H1 (cell line): ENCODE measurements at regions not wholly inside any gene's neighbourhood (a gene's known extent, or its start where the extent isn't known, plus 50 kb on each side); places are given as distances from the start of the nearest gene placed in this dataset.

Source experiments
- CTCF ChIA-PET: fragments of 300-600 bp; sonication (Branson Sonifier 250); formaldehyde crosslinking; loops from one replicate; lab custom pipeline; 2021; ENCODE audit not compliant: partially characterized antibody; lab: Charles Lee
- POLR2A ChIA-PET: fragments of 300-600 bp; sonication (Branson Sonifier 250); formaldehyde crosslinking; loops from one replicate; lab custom pipeline; 2021; ENCODE audit warnings: inconsistent platforms; ENCODE audit not compliant: partially characterized antibody; lab: Charles Lee
- DNase-seq, 2 experiments: peaks; one replicate each; pipeline versions ENCODE4 v3.0.0 to v3.0.0-alpha.2; 2010 to 2022; ENCODE audit warnings: low spot score in 2 of 2, low read depth in 1 of 2, mixed read lengths in 1 of 2
- FAIRE-seq: peaks from 2 replicates; lab custom pipeline; 2011; peaks lifted over from hg19 to GRCh38; lab: Jason Lieb, UNC
- H2AFZ ChIP-seq: 2 replicates; pipeline ENCODE4 v1.8.1; 2012; ENCODE audit warnings: low read length, inconsistent platforms
- H2AK5ac ChIP-seq: 2 replicates; pipeline ENCODE4 v1.6.1; 2013; ENCODE audit warnings: low read depth, low read length
- H2BK120ac ChIP-seq: replicated peaks from 2 replicates; pipeline ENCODE3; 2013; ENCODE audit warnings: low read depth, low read length, inconsistent platforms
- H2BK12ac ChIP-seq: 2 replicates; pipeline ENCODE4 v1.6.1; 2013; ENCODE audit warnings: low read depth, low read length
- H2BK15ac ChIP-seq: 2 replicates; pipeline ENCODE4 v1.6.1; 2013; ENCODE audit warnings: low read length
- H2BK20ac ChIP-seq: 2 replicates; pipeline ENCODE4 v1.6.1; 2013; ENCODE audit warnings: low read length
- H2BK5ac ChIP-seq: 2 replicates; pipeline ENCODE4 v1.6.1; 2013; ENCODE audit warnings: low read depth, low read length
- H3K14ac ChIP-seq: 2 replicates; pipeline ENCODE4 v1.6.1; 2013; ENCODE audit warnings: inconsistent platforms; ENCODE audit not compliant: insufficient read length
- H3K18ac ChIP-seq: 2 replicates; pipeline ENCODE4 v1.6.1; 2013; ENCODE audit warnings: low read length; ENCODE audit errors: extremely low read depth
- H3K23ac ChIP-seq: 2 replicates; pipeline ENCODE4 v1.6.1; 2013; ENCODE audit warnings: inconsistent platforms; ENCODE audit not compliant: insufficient read length
- H3K23me2 ChIP-seq: 2 replicates; pipeline ENCODE4 v1.6.1; 2013; ENCODE audit warnings: low read depth, low read length
- H3K27ac ChIP-seq: 2 replicates; pipeline ENCODE4 v1.6.1; 2011; ENCODE audit warnings: low read depth, low read length, inconsistent platforms
- H3K27me3 ChIP-seq, 4 experiments: replicated peaks in 1 of 4; 1 replicate in 1 of 4; 2 replicates in 3 of 4; pipeline versions ENCODE4 v1.6.1 to v1.8.1; 2011 to 2013; ENCODE audit warnings: low read length in 3 of 4, mild to moderate bottlenecking in 3 of 4, inconsistent platforms in 2 of 4, mixed read lengths in 2 of 4, moderate library complexity in 1 of 4; ENCODE audit not compliant: control insufficient read depth in 3 of 4, insufficient read depth in 3 of 4; ENCODE audit errors: extremely low read depth in 1 of 4
- H3K36me3 ChIP-seq, 4 experiments: 2 replicates each; pipeline versions ENCODE4 v1.6.1 to v1.8.1; 2011 to 2013; ENCODE audit warnings: mild to moderate bottlenecking in 4 of 4, low read length in 3 of 4, moderate library complexity in 2 of 4, control low read depth in 1 of 4, inconsistent platforms in 1 of 4; ENCODE audit not compliant: insufficient read depth in 4 of 4, control insufficient read depth in 2 of 4
- H3K4ac ChIP-seq: replicated peaks from 2 replicates; pipeline ENCODE3; 2013; ENCODE audit warnings: low read length, low read depth, mixed read lengths, inconsistent platforms; ENCODE audit not compliant: insufficient read length
- H3K4me1 ChIP-seq, 4 experiments: replicated peaks in 1 of 4; 1 replicate in 1 of 4; 2 replicates in 3 of 4; pipeline versions ENCODE4 v1.6.1 to v1.8.1; 2011 to 2013; ENCODE audit warnings: low read length in 3 of 4, inconsistent platforms in 2 of 4, mixed read lengths in 1 of 4; ENCODE audit not compliant: insufficient read depth in 4 of 4, control insufficient read depth in 3 of 4
- H3K4me2 ChIP-seq, 2 experiments: 2 replicates each; pipeline versions ENCODE4 v1.6.1 to v1.8.1; 2011 to 2013; ENCODE audit warnings: low read depth in 2 of 2, low read length in 2 of 2, control low read depth in 1 of 2, inconsistent platforms in 1 of 2, mild to moderate bottlenecking in 1 of 2; ENCODE audit not compliant: insufficient read depth in 1 of 2
- H3K4me3 ChIP-seq, 4 experiments: fragments of 200-600, 300-600 bp in 1 of 4; sonication (generic), shearing (Covaris generic), sonication (Bioruptor Twin) in 1 of 4; 2 replicates each; pipeline versions ENCODE4 v1.5.1 to v1.8.1; 2011 to 2016; ENCODE audit warnings: low read length in 4 of 4, low read depth in 3 of 4, control low read depth in 2 of 4, inconsistent platforms in 2 of 4, mild to moderate bottlenecking in 2 of 4, mixed read lengths in 1 of 4, moderate library complexity in 1 of 4; ENCODE audit not compliant: insufficient read depth in 2 of 4; ENCODE audit errors: extremely low read depth in 1 of 4
- H3K56ac ChIP-seq: replicated peaks from 2 replicates; pipeline ENCODE3; 2013; ENCODE audit warnings: low read depth, mild to moderate bottlenecking, mixed read lengths, low read length, inconsistent platforms; ENCODE audit not compliant: insufficient read length
- H3K79me1 ChIP-seq: 2 replicates; pipeline ENCODE4 v1.6.1; 2013; ENCODE audit warnings: low read depth, low read length, control low read depth
- H3K79me2 ChIP-seq, 2 experiments: 2 replicates each; pipeline versions ENCODE4 v1.6.1 to v1.8.1; 2012 to 2013; ENCODE audit warnings: low read length in 2 of 2, mild to moderate bottlenecking in 2 of 2, inconsistent platforms in 1 of 2; ENCODE audit not compliant: insufficient read depth in 2 of 2, control insufficient read depth in 1 of 2
- H3K9ac ChIP-seq, 4 experiments: replicated peaks in 1 of 4; 1 replicate in 1 of 4; 2 replicates in 3 of 4; pipeline versions ENCODE4 v1.6.1 to v1.8.1; 2011 to 2013; ENCODE audit warnings: low read depth in 3 of 4, low read length in 3 of 4, control low read depth in 2 of 4, mild to moderate bottlenecking in 2 of 4, moderate library complexity in 2 of 4, inconsistent platforms in 1 of 4; ENCODE audit errors: extremely low read depth in 1 of 4
- H3K9me3 ChIP-seq, 2 experiments: 2 replicates each; pipeline versions ENCODE4 v1.6.1 to v1.8.1; 2012 to 2013; ENCODE audit warnings: mild to moderate bottlenecking in 2 of 2, moderate library complexity in 2 of 2, control low read depth in 1 of 2, inconsistent platforms in 1 of 2, low read depth in 1 of 2, low read length in 1 of 2, mixed read lengths in 1 of 2; ENCODE audit not compliant: insufficient read depth in 2 of 2
- H4K20me1 ChIP-seq, 2 experiments: replicated peaks in 1 of 2; 2 replicates each; pipeline versions ENCODE3 to v1.8.1; 2011 to 2013; ENCODE audit warnings: inconsistent platforms in 2 of 2, low read length in 2 of 2, mild to moderate bottlenecking in 1 of 2; ENCODE audit not compliant: insufficient read depth in 2 of 2, control insufficient read depth in 1 of 2
- H4K5ac ChIP-seq: 2 replicates; pipeline ENCODE4 v1.6.1; 2013; ENCODE audit warnings: low read length, low read depth, mixed read lengths, inconsistent platforms; ENCODE audit not compliant: insufficient read length
- H4K8ac ChIP-seq: 2 replicates; pipeline ENCODE4 v1.8.0; 2013; ENCODE audit warnings: mild to moderate bottlenecking, moderate library complexity, low read length, inconsistent platforms; ENCODE audit not compliant: insufficient read depth; ENCODE audit errors: extremely low read depth
- H4K91ac ChIP-seq: replicated peaks from 2 replicates; pipeline ENCODE3; 2013; ENCODE audit warnings: low read length, mixed read lengths, inconsistent platforms; ENCODE audit not compliant: insufficient read length
- BCL11A ChIP-seq, 2 experiments: IDR thresholded peaks; one replicate each; pipeline ENCODE4 v1.6.1; 2011; ENCODE audit warnings: low read depth in 2 of 2, low read length in 2 of 2, mild to moderate bottlenecking in 2 of 2
- BRCA1 ChIP-seq: IDR thresholded peaks from 2 replicates; pipeline ENCODE4 v1.6.1; 2012; ENCODE audit warnings: low read depth, low read length, improper control_type of control experiment
- CHD2 ChIP-seq: IDR thresholded peaks from 2 replicates; pipeline ENCODE4 v1.6.1; 2012; ENCODE audit warnings: low read length, improper control_type of control experiment
- HDAC6 ChIP-seq: IDR thresholded peaks from one replicate; pipeline ENCODE4 v1.7.1; 2012; ENCODE audit warnings: low read depth, mild to moderate bottlenecking, inconsistent platforms, low read length, moderate library complexity
- NRF1 ChIP-seq: IDR thresholded peaks from 2 replicates; pipeline ENCODE4 v1.6.1; 2011; ENCODE audit warnings: mild to moderate bottlenecking, low read depth, low read length, improper control_type of control experiment
- RNF2 ChIP-seq: fragments of 200-900, 300-1000 bp; sonication (generic); IDR thresholded peaks from 2 replicates; pipeline ENCODE4 v1.7.1; 2016; ENCODE audit warnings: borderline replicate concordance, low read depth, mild to moderate bottlenecking, antibody characterized with exemption, low read length; ENCODE audit not compliant: poor library complexity, severe bottlenecking; ENCODE audit errors: missing control alignments
- SIN3A ChIP-seq, 2 experiments: IDR thresholded peaks in 1 of 2; conservative IDR thresholded peaks in 1 of 2; 2 replicates each; pipeline ENCODE4 v1.6.1; 2011 to 2012; ENCODE audit warnings: low read length in 2 of 2, improper control_type of control experiment in 1 of 2, low read depth in 1 of 2, mild to moderate bottlenecking in 1 of 2
- SRF ChIP-seq: IDR thresholded peaks from 2 replicates; pipeline ENCODE4 v1.6.1; 2011; ENCODE audit warnings: mild to moderate bottlenecking, low read depth, low read length, moderate library complexity
- TAF1 ChIP-seq: IDR thresholded peaks from 2 replicates; pipeline ENCODE4 v1.6.1; 2011; ENCODE audit warnings: mild to moderate bottlenecking, low read depth, low read length
- TBP ChIP-seq: IDR thresholded peaks from 2 replicates; pipeline ENCODE4 v1.6.1; 2011; ENCODE audit warnings: low read depth, low read length, improper control_type of control experiment
- ZNF274 ChIP-seq: IDR thresholded peaks from 2 replicates; pipeline ENCODE4 v1.7.0; 2012; ENCODE audit warnings: low read length, borderline replicate concordance; ENCODE audit errors: extremely low read depth
- WGBS, 2 experiments: shearing (Covaris generic) in 1 of 2; methylation state at CpG; one replicate each; pipeline versions ENCODE4 v1.1.6 to v1.1.7; 2013 to 2015; ENCODE audit warnings: low lambda C conversion rate in 2 of 2, mixed read lengths in 2 of 2, inconsistent platforms in 1 of 2, low coverage in 1 of 2, missing lambda C conversion rate in 1 of 2; ENCODE audit not compliant: insufficient replicate concordance in 2 of 2, insufficient coverage in 1 of 2, insufficient read length in 1 of 2; ENCODE audit errors: extremely low coverage in 1 of 2, missing lambda C conversion rate in 1 of 2; 5-methylcytosine and 5-hydroxymethylcytosine counted together
- TF ChIP-seq, protein P1 (sequence below): IDR thresholded peaks from 2 replicates; pipeline ENCODE4 v1.6.1; 2011; ENCODE audit warnings: low read length, improper control_type of control experiment
- TF ChIP-seq, protein P2 (sequence below): IDR thresholded peaks from 2 replicates; pipeline ENCODE4 v1.6.1; 2011; ENCODE audit warnings: low read depth, mild to moderate bottlenecking, low read length; ENCODE audit not compliant: insufficient read depth

DNA sequence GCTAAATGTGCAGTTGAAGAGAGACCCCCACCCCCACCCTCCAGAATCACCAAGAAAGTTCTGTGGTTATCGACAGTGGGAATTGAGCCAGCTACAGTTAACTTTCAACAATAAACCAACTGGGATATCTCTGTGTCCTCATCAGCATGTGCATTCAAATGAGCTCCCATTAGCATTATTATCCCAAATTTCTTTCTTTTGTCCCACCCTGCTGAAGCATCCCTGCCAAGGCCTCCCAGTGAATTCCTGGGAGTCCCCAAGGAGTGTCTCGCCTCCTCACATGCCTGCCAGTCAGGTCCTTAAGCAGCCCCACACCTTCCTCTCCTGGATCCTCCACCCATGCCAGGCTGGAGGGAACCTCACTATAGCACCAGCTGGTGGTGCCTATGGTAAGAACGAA is 422.1 kb upstream of the HNRNPA3 start:
- H3K9me3 ChIP-seq, result no peaks in the 10 kb centered on the region; a peak in 1 of 4 replicates
- H2BK5ac ChIP-seq, result no peak overlapping the region
- H2AFZ ChIP-seq, result no peak overlapping the region
- no peaks in the 10 kb centered on the region for H4K20me1 ChIP-seq
- H3K56ac ChIP-seq, result no peak overlapping the region
- no peaks in the 10 kb centered on the region for H3K36me3 ChIP-seq
- no peaks in the 10 kb centered on the region for H3K4me1 ChIP-seq
- H3K79me1 ChIP-seq, result no peaks in the 10 kb centered on the region
- DNase-seq, result no peak
- no peak overlapping the region for H4K8ac ChIP-seq
- H3K23me2 ChIP-seq, result no peaks in the 10 kb centered on the region
- no peak overlapping the region for H3K23ac ChIP-seq
- H2BK120ac ChIP-seq, result no peak overlapping the region
- H4K5ac ChIP-seq, result no peak overlapping the region
- CTCF ChIA-PET, result interaction anchor here (0.5 to 1.8 kb wide), 4 partner anchors 23 to 358 kb away, joined by 3 to 9 read pairs (median 3); no protein-coding TSS in a partner anchor
- no peaks in the 10 kb centered on the region for H3K79me2 ChIP-seq
- H2BK12ac ChIP-seq, result no peak overlapping the region
- no peak overlapping the region for H3K14ac ChIP-seq
- no peak overlapping the region for H3K4ac ChIP-seq
- POLR2A ChIA-PET, result interaction anchor here (0.6 to 0.7 kb wide), 2 partner anchors 114 to 363 kb away, joined by 3 read pairs; no protein-coding TSS in a partner anchor
- H3K9ac ChIP-seq, result no peak overlapping the region
- peak overlapping the region; percentile 22 for H4K91ac ChIP-seq
- H3K18ac ChIP-seq, result no peak overlapping the region
- no peaks in the 10 kb centered on the region for H3K27me3 ChIP-seq
- whole genome bisulfite sequencing, 2 experiments, result 94% methylated on average over 3 of the region's 3 CpGs; no CpG with 5 or more reads in 1 of the 2 experiments
- H3K27ac ChIP-seq, result no peak overlapping the region
- H3K4me3 ChIP-seq, result no peak overlapping the region
- FAIRE-seq, result no peak
- no peak overlapping the region for H2AK5ac ChIP-seq
- H3K4me2 ChIP-seq, result no peak overlapping the region
- H2BK15ac ChIP-seq, result no peak overlapping the region
- no peak overlapping the region for H2BK20ac ChIP-seq
- TF ChIP-seq TBP, result no peak
- no peak for TF ChIP-seq NRF1
- no peak for TF ChIP-seq RNF2
- TF ChIP-seq, protein P1, sequence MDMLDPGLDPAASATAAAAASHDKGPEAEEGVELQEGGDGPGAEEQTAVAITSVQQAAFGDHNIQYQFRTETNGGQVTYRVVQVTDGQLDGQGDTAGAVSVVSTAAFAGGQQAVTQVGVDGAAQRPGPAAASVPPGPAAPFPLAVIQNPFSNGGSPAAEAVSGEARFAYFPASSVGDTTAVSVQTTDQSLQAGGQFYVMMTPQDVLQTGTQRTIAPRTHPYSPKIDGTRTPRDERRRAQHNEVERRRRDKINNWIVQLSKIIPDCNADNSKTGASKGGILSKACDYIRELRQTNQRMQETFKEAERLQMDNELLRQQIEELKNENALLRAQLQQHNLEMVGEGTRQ, result no peak
- no peak for TF ChIP-seq HDAC6
- TF ChIP-seq BCL11A (IDR thresholded peaks at IDR 0.05; ENCODE audit: low read depth in 2 of 2, low read length in 2 of 2), result no peak
- TF ChIP-seq SRF, result no peak
- TF ChIP-seq, protein P2, sequence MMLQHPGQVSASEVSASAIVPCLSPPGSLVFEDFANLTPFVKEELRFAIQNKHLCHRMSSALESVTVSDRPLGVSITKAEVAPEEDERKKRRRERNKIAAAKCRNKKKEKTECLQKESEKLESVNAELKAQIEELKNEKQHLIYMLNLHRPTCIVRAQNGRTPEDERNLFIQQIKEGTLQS, result no peak
- TF ChIP-seq ZNF274, result no peak
- no peak for TF ChIP-seq TAF1
- TF ChIP-seq SIN3A (conservative IDR thresholded peaks at IDR 0.05 in 1 of 2, IDR thresholded peaks at IDR 0.05 in 1 of 2; ENCODE audit: low read depth in 1 of 2, low read length in 2 of 2), result no peak
- no peak for TF ChIP-seq CHD2
- TF ChIP-seq BRCA1, result no peak
